IMR-90 (cell line): ENCODE measurements at regions not wholly inside any gene's neighbourhood (a gene's known extent, or its start where the extent isn't known, plus 50 kb on each side); places are given as distances from the start of the nearest gene placed in this dataset.

Experiments used
- MAFK ChIP-seq: IDR thresholded peaks from 2 replicates; pipeline ENCODE4 v1.6.1; 2012; ENCODE audit warnings: low read depth, low read length, improper control_type of control experiment
- RAD21 ChIP-seq: IDR thresholded peaks from 2 replicates; pipeline ENCODE4 v1.6.1; 2012; ENCODE audit warnings: low read length, improper control_type of control experiment
- TF ChIP-seq, protein P1 (sequence below): conservative IDR thresholded peaks from 2 replicates; pipeline ENCODE4 v1.5.1; 2012; ENCODE audit warnings: mild to moderate bottlenecking, low read depth, low read length, improper control_type of control experiment

DNA sequence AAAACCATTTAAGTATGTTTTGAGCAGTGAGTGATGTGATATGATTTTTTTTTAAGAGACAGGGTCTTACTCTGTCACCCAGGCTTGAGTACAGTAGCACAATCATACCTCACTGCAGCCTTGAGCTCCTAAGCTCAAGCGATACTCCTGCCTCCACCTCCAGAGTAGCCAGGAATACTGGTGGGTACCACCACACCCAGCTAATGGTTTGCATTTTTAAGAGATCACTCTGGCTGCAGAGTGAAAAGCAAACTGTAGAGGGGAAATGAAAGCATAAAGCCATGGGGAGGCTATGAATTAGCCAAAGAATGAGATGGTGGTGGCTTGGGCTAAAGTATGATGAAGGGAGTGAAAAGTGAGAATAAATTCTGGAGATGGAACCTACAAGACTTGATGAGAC is 199.1 kb downstream of the HINT1 start:
- no peak for TF ChIP-seq RAD21
- TF ChIP-seq, protein P1, sequence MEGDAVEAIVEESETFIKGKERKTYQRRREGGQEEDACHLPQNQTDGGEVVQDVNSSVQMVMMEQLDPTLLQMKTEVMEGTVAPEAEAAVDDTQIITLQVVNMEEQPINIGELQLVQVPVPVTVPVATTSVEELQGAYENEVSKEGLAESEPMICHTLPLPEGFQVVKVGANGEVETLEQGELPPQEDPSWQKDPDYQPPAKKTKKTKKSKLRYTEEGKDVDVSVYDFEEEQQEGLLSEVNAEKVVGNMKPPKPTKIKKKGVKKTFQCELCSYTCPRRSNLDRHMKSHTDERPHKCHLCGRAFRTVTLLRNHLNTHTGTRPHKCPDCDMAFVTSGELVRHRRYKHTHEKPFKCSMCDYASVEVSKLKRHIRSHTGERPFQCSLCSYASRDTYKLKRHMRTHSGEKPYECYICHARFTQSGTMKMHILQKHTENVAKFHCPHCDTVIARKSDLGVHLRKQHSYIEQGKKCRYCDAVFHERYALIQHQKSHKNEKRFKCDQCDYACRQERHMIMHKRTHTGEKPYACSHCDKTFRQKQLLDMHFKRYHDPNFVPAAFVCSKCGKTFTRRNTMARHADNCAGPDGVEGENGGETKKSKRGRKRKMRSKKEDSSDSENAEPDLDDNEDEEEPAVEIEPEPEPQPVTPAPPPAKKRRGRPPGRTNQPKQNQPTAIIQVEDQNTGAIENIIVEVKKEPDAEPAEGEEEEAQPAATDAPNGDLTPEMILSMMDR = no peak
- TF ChIP-seq MAFK = no peak
